IMR-90 (cell line): ENCODE measurements at regions not wholly inside any gene's neighbourhood (a gene's known extent, or its start where the extent isn't known, plus 50 kb on each side); places are given as distances from the start of the nearest gene placed in this dataset.

Source experiments
- ATAC-seq: fragments of 200-7000 bp; cut with Tn5 transposase; 2 replicates; pipeline ENCODE4 v1.9.1; 2020; ENCODE audit warnings: low read depth, mild to moderate bottlenecking, moderate library complexity
- BruUV-seq: library from RNA; stranded (reverse); fragments of 400-500 nt; replicated peaks from 2 replicates; lab custom pipeline; 2021; lab: Mats Ljungman, UMichigan
- CTCF ChIA-PET: fragments of 300-600 bp; formaldehyde crosslinking; extraction: SDS; loops from one replicate; lab custom pipeline; 2021; ENCODE audit warnings: antibody characterized with exemption; lab: Yijun Ruan, JAX
- POLR2A ChIA-PET: fragments of 300-600 bp; sonication (Branson Sonifier 250); formaldehyde crosslinking; loops from one replicate; lab custom pipeline; 2022; ENCODE audit warnings: antibody characterized with exemption; ENCODE audit not compliant: unreplicated experiment; lab: Charles Lee
- DNase-seq: peaks from one replicate; pipeline ENCODE4 v3.0.0; 2013
- H2AFZ ChIP-seq: replicated peaks from 2 replicates; pipeline ENCODE3; 2013; ENCODE audit warnings: low read length, mild to moderate bottlenecking; ENCODE audit not compliant: poor library complexity
- H2AK5ac ChIP-seq: 2 replicates; pipeline ENCODE4 v1.6.1; 2013; ENCODE audit warnings: low read depth, low read length, inconsistent platforms
- H2AK9ac ChIP-seq: replicated peaks from 2 replicates; pipeline ENCODE3; 2013; ENCODE audit warnings: mild to moderate bottlenecking, low read depth, low read length, moderate library complexity; ENCODE audit not compliant: poor library complexity
- H2BK120ac ChIP-seq: 2 replicates; pipeline ENCODE4 v1.6.1; 2013; ENCODE audit warnings: low read depth, low read length, inconsistent platforms
- H2BK15ac ChIP-seq: 3 replicates; pipeline ENCODE4 v1.6.1; 2013; ENCODE audit warnings: low read depth, low read length, inconsistent platforms
- H2BK20ac ChIP-seq: 2 replicates; pipeline ENCODE4 v1.6.1; 2013; ENCODE audit warnings: low read depth, mild to moderate bottlenecking, inconsistent platforms, low read length, moderate library complexity
- H2BK5ac ChIP-seq: 2 replicates; pipeline ENCODE4 v1.6.1; 2013; ENCODE audit warnings: mild to moderate bottlenecking, low read depth, low read length, inconsistent platforms; ENCODE audit not compliant: poor library complexity, severe bottlenecking
- H3K14ac ChIP-seq: replicated peaks from 2 replicates; pipeline ENCODE4 v1.6.1; 2013; ENCODE audit warnings: low read depth, low read length, inconsistent platforms
- H3K18ac ChIP-seq: 2 replicates; pipeline ENCODE4 v1.6.1; 2013; ENCODE audit warnings: low read depth, low read length, control low read depth
- H3K23ac ChIP-seq: 2 replicates; pipeline ENCODE4 v1.6.1; 2013; ENCODE audit warnings: low read depth, low read length, inconsistent platforms
- H3K27ac ChIP-seq: 2 replicates; pipeline ENCODE4 v1.5.1; 2013; ENCODE audit warnings: mild to moderate bottlenecking, control low read depth, low read length; ENCODE audit not compliant: insufficient read depth
- H3K27me3 ChIP-seq: 2 replicates; pipeline ENCODE4 v1.6.1; 2013; ENCODE audit warnings: low read length; ENCODE audit not compliant: control insufficient read depth, insufficient read depth
- H3K36me3 ChIP-seq: 2 replicates; pipeline ENCODE4 v1.6.1; 2013; ENCODE audit warnings: low read length, mixed read lengths; ENCODE audit not compliant: control insufficient read depth, insufficient read depth
- H3K4ac ChIP-seq: 2 replicates; pipeline ENCODE4 v1.6.1; 2013; ENCODE audit warnings: low read depth, low read length, inconsistent platforms
- H3K4me1 ChIP-seq: 2 replicates; pipeline ENCODE4 v1.6.1; 2013; ENCODE audit warnings: low read length, mixed read lengths; ENCODE audit not compliant: control insufficient read depth, insufficient read depth
- H3K4me2 ChIP-seq: 2 replicates; pipeline ENCODE4 v1.6.1; 2013; ENCODE audit warnings: low read depth, mild to moderate bottlenecking, control low read depth, low read length, moderate library complexity
- H3K4me3 ChIP-seq: 2 replicates; pipeline ENCODE4 v1.5.1; 2013; ENCODE audit warnings: low read depth, mild to moderate bottlenecking, control low read depth, low read length, moderate library complexity; ENCODE audit not compliant: insufficient read depth
- H3K56ac ChIP-seq: 2 replicates; pipeline ENCODE4 v1.6.1; 2013; ENCODE audit warnings: low read length, inconsistent platforms; ENCODE audit not compliant: insufficient read depth; ENCODE audit errors: extremely low read depth
- H3K79me1 ChIP-seq, 2 experiments: 2 replicates each; pipeline ENCODE4 v1.6.1; 2013; ENCODE audit warnings: low read length in 2 of 2, inconsistent platforms in 1 of 2, low read depth in 1 of 2
- H3K9ac ChIP-seq: 2 replicates; pipeline ENCODE4 v1.6.1; 2013; ENCODE audit warnings: low read depth, low read length, control low read depth
- H3K9me1 ChIP-seq: 2 replicates; pipeline ENCODE4 v1.6.1; 2013; ENCODE audit warnings: low read length, inconsistent platforms; ENCODE audit not compliant: insufficient read depth
- H3K9me3 ChIP-seq: 2 replicates; pipeline ENCODE4 v1.6.1; 2013; ENCODE audit warnings: low read length; ENCODE audit not compliant: control insufficient read depth, insufficient read depth
- H4K20me1 ChIP-seq: 2 replicates; pipeline ENCODE4 v1.6.1; 2013; ENCODE audit warnings: low read length, inconsistent platforms; ENCODE audit not compliant: insufficient read depth
- H4K5ac ChIP-seq: 2 replicates; pipeline ENCODE4 v1.6.1; 2013; ENCODE audit warnings: mild to moderate bottlenecking, low read depth, low read length, control low read depth
- H4K8ac ChIP-seq, 2 experiments: 2 replicates each; pipeline ENCODE4 v1.6.1; 2013; ENCODE audit warnings: low read depth in 2 of 2, low read length in 2 of 2, control low read depth in 1 of 2, inconsistent platforms in 1 of 2
- H4K91ac ChIP-seq: 2 replicates; pipeline ENCODE4 v1.6.1; 2013; ENCODE audit warnings: low read depth, low read length, inconsistent platforms; ENCODE audit not compliant: insufficient read depth
- BHLHE40 ChIP-seq: fragments of 150-350 bp; IDR thresholded peaks from 2 replicates; pipeline ENCODE4 v1.6.1; 2016; ENCODE audit warnings: mild to moderate bottlenecking, low read depth, low read length
- CHD1 ChIP-seq: IDR thresholded peaks from 2 replicates; pipeline ENCODE4 v1.6.1; 2012; ENCODE audit warnings: low read depth, low read length, improper control_type of control experiment
- ELK1 ChIP-seq: fragments of 150-350 bp; IDR thresholded peaks from 2 replicates; pipeline ENCODE4 v1.6.1; 2016; ENCODE audit warnings: low read depth, mild to moderate bottlenecking, low read length, moderate library complexity, borderline replicate concordance
- MAZ ChIP-seq: IDR thresholded peaks from 2 replicates; pipeline ENCODE4 v1.6.1; 2012; ENCODE audit warnings: low read depth, mild to moderate bottlenecking, low read length, improper control_type of control experiment, moderate library complexity, borderline replicate concordance
- MXI1 ChIP-seq: IDR thresholded peaks from 2 replicates; pipeline ENCODE4 v1.6.1; 2012; ENCODE audit warnings: low read depth, mild to moderate bottlenecking, low read length, moderate library complexity, borderline replicate concordance
- RFX5 ChIP-seq: IDR thresholded peaks from 2 replicates; pipeline ENCODE4 v1.8.0; 2012; ENCODE audit warnings: low read depth, mild to moderate bottlenecking, low read length, moderate library complexity
- SMC3 ChIP-seq: fragments of 150-350 bp; IDR thresholded peaks from 2 replicates; pipeline ENCODE4 v1.6.1; 2016; ENCODE audit warnings: low read depth, mild to moderate bottlenecking, antibody characterized with exemption, low read length, moderate library complexity
- USF2 ChIP-seq: fragments of 150-350 bp; IDR thresholded peaks from 2 replicates; pipeline ENCODE4 v1.6.1; 2017; ENCODE audit warnings: mild to moderate bottlenecking, antibody characterized with exemption, low read length, low read depth
- WGBS, 2 experiments: methylation state at CpG; one replicate each; pipeline versions ENCODE4 v1.1.5 to v1.1.7; 2013; ENCODE audit warnings: missing lambda C conversion rate in 2 of 2; ENCODE audit not compliant: insufficient read length in 1 of 2; ENCODE audit errors: extremely low coverage in 2 of 2; 5-methylcytosine and 5-hydroxymethylcytosine counted together
- dilution Hi-C: fragments of 300-500 bp; cut with HindIII; formaldehyde crosslinking; loops from one replicate; pipeline ENCODE4 v1.14.3; 2018; ENCODE audit warnings: low sequenced_read_pairs; ENCODE audit not compliant: unreplicated experiment
- in situ Hi-C: fragments of 300-500 bp; cut with MboI; formaldehyde crosslinking; loops from 3 replicates; pipeline ENCODE4 v1.14.3; 2019; ENCODE audit warnings: low sequenced_read_pairs, inconsistent platforms, mixed read lengths
- intact Hi-C: fragments of 100-400 bp; cut with micrococcal nuclease; formaldehyde crosslinking; loops from 2 replicates; pipeline ENCODE4 v1.10.0; 2022

- Histone ChIP-seq H2BK20ac (no peak overlapping the region), H4K8ac (no peak overlapping the region), H4K5ac (no peak overlapping the region), H3K27ac (no peak overlapping the region), H4K20me1 (no peaks in the 10 kb centered on the region), H3K4me1 (no peaks in the 10 kb centered on the region), H3K56ac (no peak overlapping the region), H2AFZ (no peak overlapping the region), H2AK9ac (no peak overlapping the region), H3K4me2 (no peak overlapping the region), H3K27me3 (no peaks in the 10 kb centered on the region), H3K14ac (no peak overlapping the region), H2BK5ac (no peak overlapping the region), H3K18ac (no peak overlapping the region), H3K79me1 (no peaks in the 10 kb centered on the region), H3K4me3 (no peak overlapping the region), H3K9me1 (no peaks in the 10 kb centered on the region), H2AK5ac (no peak overlapping the region), H3K23ac (no peak overlapping the region), H2BK120ac (no peak overlapping the region), H3K4ac (no peak overlapping the region), H3K36me3 (no peaks in the 10 kb centered on the region), H3K9ac (no peak overlapping the region), H2BK15ac (no peak overlapping the region), H4K91ac (no peak overlapping the region), H3K9me3 (peaks cover 3% of the 10 kb centered on the region; the same call in 1 of the 2 replicates)
- intact Hi-C loops = no loop called here
- ATAC-seq (no peak), DNase-seq (no peak)
- CTCF ChIA-PET = no interaction called here
- in situ Hi-C loops = no loop called here
- 100% methylated on average over 1 of the region's 6 CpGs; no CpG with 5 or more reads in 1 of the 2 experiments for WGBS, 2 experiments
- BruUV-seq = no TSS peak
- POLR2A ChIA-PET = no interaction called here
- dilution Hi-C loops = no loop called here
- TF ChIP-seq MAZ = no peak
- TF ChIP-seq USF2 = no peak
- TF ChIP-seq MXI1 = no peak
- TF ChIP-seq RFX5 = no peak
- no peak for TF ChIP-seq CHD1
- TF ChIP-seq SMC3 = no peak
- no peak for TF ChIP-seq BHLHE40
- no peak for TF ChIP-seq ELK1
These were observed 828.8 kb upstream of the GJE1 start for GRCh38 chr6:141303907-141304306.
